ENCODE measurements at regions not wholly inside any gene's neighbourhood (a gene's known extent, or its start where the extent isn't known, plus 50 kb on each side); places are given as distances from the start of the nearest gene placed in this dataset.

- no peak for ATAC-seq
These were observed 70.4 kb upstream of the DAB2 start for GRCh38 chr5:39495227-39495626.

GRCh38 chr5:39494534-39494933 lies 69.8 kb upstream of the DAB2 start:
- no peak for ATAC-seq

- ATAC-seq = no peak
These were observed 69.3 kb upstream of the DAB2 start for GRCh38 chr5:39494107-39494510.

DNA sequence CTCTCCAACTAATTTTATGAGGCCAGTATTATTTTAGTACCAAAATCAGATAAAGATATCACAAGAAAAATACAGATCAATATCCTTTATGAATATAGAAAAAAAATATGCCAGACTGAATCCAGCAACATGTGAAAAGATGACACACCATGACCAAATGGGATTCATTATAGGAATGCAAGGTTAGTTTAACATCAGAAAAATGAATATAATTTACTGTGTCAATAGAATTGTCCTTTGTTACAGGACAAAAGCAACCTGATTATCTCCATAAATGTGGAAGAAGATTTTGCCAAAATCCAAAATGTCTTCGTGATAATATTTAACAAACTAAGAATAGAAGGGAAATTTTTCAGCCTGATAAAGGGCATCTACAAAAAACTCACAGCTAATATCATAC lies 66.4 kb upstream of the DAB2 start:
- ATAC-seq = no peak

DNA sequence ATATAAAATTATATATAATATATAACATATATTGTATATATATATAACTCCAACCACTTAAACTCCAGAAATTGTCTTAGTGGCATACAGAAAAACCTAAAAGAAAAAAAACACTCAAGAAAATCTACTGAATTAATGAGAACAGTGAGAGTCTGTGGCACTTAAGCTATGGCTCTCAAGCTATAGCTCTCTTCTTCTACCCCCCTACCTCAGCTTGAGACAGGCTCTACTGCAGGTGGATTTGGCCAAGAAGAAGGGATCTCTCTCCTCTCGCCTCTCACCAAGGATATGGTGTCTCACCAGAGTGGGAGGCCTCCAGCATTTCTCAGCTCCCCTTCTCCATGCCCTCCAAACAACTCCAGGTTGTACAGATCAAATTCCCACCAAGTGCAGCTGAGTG lies 64.5 kb upstream of the DAB2 start:
- ATAC-seq = no peak

DNA sequence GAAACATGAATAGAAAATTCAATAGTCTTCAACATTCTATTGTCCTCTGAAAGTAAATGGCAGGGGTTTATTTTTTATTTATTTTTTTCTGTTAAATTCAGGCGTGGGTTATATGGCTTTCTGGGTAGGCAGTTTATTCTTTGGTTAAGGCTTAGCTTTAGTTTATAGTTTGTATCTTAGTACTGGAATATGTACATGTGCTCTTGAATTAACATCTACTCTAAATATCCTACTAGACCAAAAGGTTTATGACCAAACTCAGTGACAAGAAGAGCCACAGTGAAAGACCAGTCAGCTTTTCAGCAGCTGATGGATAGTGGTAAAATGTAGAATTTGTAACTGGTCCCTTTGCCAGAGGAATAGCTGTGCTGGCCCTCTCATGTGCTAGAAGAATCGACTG lies 62.0 kb upstream of the DAB2 start:
- no peak for ATAC-seq

- ATAC-seq = no peak
These were observed 61.6 kb upstream of the DAB2 start for GRCh38 chr5:39486361-39486760.

DNA sequence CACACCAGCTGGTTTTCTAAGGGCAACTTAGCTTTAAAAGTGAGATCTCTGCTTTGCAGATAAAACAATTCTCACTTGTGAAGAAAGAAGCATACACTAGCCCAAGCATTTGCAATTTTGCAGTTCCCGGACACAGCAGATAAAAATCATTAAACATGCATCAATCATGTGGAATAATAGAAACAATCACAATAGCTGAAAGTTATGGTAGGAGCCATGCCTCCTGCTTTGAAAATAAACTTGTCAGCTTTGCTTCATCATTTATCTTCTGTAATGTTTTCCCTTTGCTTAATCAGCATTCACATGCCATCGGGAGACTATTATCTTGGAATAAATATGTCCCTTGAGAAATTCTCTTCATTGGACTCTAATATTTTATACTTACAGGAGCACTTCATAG lies 60.3 kb upstream of the DAB2 start:
- ATAC-seq = no peak

GRCh38 chr5:39484673-39485072 lies 59.9 kb upstream of the DAB2 start:
- no peak for ATAC-seq

- ATAC-seq = no peak
These were observed 57.3 kb upstream of the DAB2 start for GRCh38 chr5:39482098-39482497.

GRCh38 chr5:39479537-39479936 lies 54.8 kb upstream of the DAB2 start:
- no peak for ATAC-seq

DNA sequence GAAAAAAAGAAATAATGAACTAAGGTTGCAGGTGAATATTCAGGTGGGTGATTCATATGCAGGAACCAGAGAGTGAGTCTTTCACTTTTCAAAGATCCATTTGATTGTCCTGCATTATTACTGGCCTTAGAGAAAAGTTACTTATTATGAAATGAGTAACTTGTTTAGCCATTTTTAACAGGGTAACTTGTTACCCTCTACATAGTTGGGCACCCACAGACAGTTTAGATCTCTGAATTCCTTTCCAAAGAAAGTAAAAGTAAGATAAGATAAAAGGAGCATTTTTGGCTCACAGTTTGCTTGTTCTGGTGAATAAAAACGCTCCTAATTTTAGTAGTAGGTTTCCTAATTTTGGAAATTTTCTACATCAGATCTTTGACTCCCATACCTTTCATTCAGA lies 54.1 kb upstream of the DAB2 start:
- no peak for ATAC-seq

DNA sequence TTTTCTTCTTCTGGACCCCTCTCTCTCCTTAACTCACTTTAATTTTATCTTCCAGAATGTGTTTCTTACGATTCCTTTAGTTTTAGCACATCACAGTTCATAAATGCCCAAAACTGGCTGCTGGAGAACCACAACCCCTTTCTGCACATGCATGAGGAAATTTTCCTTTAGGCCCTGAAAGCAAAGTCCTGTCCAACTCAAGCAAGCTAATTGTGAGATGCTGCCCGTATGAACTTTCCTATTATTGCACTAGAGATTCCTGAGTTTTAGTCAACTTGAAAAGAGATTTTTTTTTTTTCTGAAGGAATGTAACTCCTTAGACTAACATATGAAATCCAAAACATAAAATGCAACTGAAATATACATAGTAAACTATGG lies 52.1 kb upstream of the DAB2 start:
- no peak for ATAC-seq

DNA sequence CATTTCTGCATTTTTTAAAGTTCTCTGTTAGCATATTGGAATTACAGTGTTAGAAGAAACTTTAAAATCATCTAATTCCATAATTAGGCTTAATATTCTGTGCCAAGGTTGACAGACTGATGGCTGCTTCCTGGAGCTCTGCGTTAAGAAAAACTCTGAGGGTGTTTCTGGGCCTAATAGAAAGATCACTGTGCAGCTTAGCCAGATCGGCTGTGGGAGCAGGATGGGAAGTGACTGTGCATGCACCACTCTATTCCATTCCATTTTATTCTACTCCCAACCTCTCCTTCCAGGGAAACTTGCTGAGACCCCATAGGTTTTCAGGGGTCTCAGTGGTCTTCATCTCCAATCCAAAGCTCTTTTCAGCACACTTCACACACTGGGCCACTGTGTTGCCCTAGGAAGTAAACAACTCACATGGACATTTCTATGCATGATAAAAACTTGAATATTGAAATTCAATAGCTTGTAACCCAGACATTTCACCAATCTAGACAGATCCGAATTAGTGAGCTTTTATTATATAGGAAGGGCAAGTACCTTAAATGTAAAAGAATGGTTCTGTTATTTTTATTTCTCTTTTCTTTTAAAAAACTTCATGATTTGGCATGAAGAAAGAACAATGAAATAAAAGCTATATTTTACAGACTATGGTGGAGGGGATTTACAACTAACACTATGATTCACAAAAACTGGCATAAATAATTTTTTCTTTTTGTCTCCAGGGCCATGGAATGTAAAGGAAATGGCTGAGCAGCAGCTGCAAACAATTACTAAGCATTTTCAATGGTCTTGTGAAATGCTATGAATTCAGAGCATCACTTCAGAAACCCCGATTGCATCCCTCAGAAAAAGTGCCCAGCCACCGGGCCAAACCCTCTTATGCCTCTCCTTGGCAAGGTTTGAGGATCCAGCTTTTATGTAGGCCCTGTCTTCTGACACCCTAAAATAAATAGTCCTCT lies 51.4 kb upstream of the DAB2 start:
- no peak for ATAC-seq

GRCh38 chr5:39475159-39475571 lies 50.4 kb upstream of the DAB2 start:
- no peak for ATAC-seq
